ENCODE measurements at regions not wholly inside any gene's neighbourhood (a gene's known extent, or its start where the extent isn't known, plus 50 kb on each side); places are given as distances from the start of the nearest gene placed in this dataset.

- no peak for TF ChIP-seq CTCF (IDR thresholded peaks at IDR 0.05; ENCODE audit: insufficient read depth, low read depth, low read length, missing control alignments)
- DNase-seq (ENCODE audit: low read depth): no peak
These were observed 538.2 kb downstream of the NYAP2 start for GRCh38 chr2:225937625-225938187.

GRCh38 chr2:225932811-225933413 lies 533.4 kb downstream of the NYAP2 start:
- H3K4me3 ChIP-seq (ENCODE audit: low read depth, low read length): no peak overlapping the region
- no peak for TF ChIP-seq CTCF (IDR thresholded peaks at IDR 0.05; ENCODE audit: insufficient read depth, low read depth, low read length, missing control alignments)
- no peak for DNase-seq (ENCODE audit: low read depth)

More at GRCh38 chr2:225937625-225938187, 538.2 kb downstream of the NYAP2 start:
- no peak overlapping the region for H3K4me3 ChIP-seq (ENCODE audit: low read depth, low read length)

- no peak for TF ChIP-seq CTCF (IDR thresholded peaks at IDR 0.05; ENCODE audit: insufficient read depth, low read depth, low read length, missing control alignments)
- DNase-seq (ENCODE audit: low read depth): no peak
- H3K4me3 ChIP-seq (ENCODE audit: low read depth, low read length): no peak overlapping the region
These were observed 531.2 kb downstream of the NYAP2 start for GRCh38 chr2:225930687-225931086.

- no peak for TF ChIP-seq CTCF (IDR thresholded peaks at IDR 0.05; ENCODE audit: insufficient read depth, low read depth, low read length, missing control alignments)
- no peak overlapping the region for H3K4me3 ChIP-seq (ENCODE audit: low read depth, low read length)
- DNase-seq (ENCODE audit: low read depth): no peak
These were observed 521.2 kb downstream of the NYAP2 start for GRCh38 chr2:225920621-225921220.

- no peak for TF ChIP-seq CTCF (IDR thresholded peaks at IDR 0.05; ENCODE audit: insufficient read depth, low read depth, low read length, missing control alignments)
- H3K4me3 ChIP-seq (ENCODE audit: low read depth, low read length): no peak overlapping the region
- no peak for DNase-seq (ENCODE audit: low read depth)
These were observed 517.2 kb downstream of the NYAP2 start for GRCh38 chr2:225916692-225917091.

GRCh38 chr2:225911019-225911418 lies 511.5 kb downstream of the NYAP2 start:
- H3K4me3 ChIP-seq (ENCODE audit: low read depth, low read length): no peak overlapping the region
- TF ChIP-seq CTCF (IDR thresholded peaks at IDR 0.05; ENCODE audit: insufficient read depth, low read depth, low read length, missing control alignments): no peak
- DNase-seq (ENCODE audit: low read depth): no peak
